ENCODE measurements at regions not wholly inside any gene's neighbourhood (a gene's known extent, or its start where the extent isn't known, plus 50 kb on each side); places are given as distances from the start of the nearest gene placed in this dataset.

DNA sequence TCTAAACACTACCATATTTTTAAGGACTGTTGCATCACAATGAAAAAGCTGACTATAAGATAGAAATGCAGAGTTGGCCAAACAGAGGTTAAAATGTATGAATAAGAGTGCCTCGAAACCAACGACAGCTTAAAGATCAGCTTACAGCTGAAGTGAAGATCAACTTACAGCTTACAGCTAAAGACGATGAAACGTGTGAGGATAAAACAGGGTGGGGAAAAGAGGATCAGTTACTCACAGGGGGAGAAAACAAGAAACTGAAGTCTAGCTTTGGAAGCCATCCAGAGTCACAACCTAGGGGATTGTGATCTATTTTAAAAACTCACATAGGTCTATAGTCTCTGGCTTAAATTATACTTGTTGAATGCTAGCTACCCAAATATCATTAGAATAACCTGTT is 220.0 kb downstream of the SNCAIP start:
- Histone ChIP-seq H3K27me3 (no peaks in the 10 kb centered on the region), H3K36me3 (no peaks in the 10 kb centered on the region), H3K9me3 (no peaks in the 10 kb centered on the region), H3K4me1 (no peaks in the 10 kb centered on the region), H3K27ac (no peak overlapping the region), H3K4me3 (no peak overlapping the region)
- no peak for DNase-seq
- TF ChIP-seq, protein P1, sequence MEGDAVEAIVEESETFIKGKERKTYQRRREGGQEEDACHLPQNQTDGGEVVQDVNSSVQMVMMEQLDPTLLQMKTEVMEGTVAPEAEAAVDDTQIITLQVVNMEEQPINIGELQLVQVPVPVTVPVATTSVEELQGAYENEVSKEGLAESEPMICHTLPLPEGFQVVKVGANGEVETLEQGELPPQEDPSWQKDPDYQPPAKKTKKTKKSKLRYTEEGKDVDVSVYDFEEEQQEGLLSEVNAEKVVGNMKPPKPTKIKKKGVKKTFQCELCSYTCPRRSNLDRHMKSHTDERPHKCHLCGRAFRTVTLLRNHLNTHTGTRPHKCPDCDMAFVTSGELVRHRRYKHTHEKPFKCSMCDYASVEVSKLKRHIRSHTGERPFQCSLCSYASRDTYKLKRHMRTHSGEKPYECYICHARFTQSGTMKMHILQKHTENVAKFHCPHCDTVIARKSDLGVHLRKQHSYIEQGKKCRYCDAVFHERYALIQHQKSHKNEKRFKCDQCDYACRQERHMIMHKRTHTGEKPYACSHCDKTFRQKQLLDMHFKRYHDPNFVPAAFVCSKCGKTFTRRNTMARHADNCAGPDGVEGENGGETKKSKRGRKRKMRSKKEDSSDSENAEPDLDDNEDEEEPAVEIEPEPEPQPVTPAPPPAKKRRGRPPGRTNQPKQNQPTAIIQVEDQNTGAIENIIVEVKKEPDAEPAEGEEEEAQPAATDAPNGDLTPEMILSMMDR (IDR thresholded peaks at IDR 0.05), result no peak
- no peak for TF ChIP-seq POLR2A (IDR thresholded peaks at IDR 0.05)
- intact Hi-C loops (cut with DNase I; ENCODE audit: low total_unique reads), result no loop called here

DNA sequence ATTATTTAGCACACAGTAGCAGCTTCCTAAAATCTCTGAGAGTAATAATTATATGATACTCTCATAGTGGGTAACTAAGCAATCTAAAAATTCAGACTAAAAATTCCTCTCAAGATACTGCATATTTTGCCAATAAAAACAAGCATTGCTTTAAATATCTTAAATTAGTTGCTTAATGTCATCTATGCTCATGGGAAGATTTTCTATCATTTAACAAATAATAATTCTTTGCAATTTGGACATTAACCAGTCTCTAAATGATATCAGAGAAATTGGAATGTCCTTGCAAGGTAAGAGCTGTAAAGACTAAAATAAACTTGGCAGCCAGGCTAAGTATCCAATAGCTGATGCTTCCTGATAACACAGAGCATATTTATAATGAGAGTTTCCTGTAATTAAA is 221.8 kb downstream of the SNCAIP start:
- H3K27me3 ChIP-seq, result no peaks in the 10 kb centered on the region
- intact Hi-C loops (cut with DNase I; ENCODE audit: low total_unique reads), result no loop called here
- TF ChIP-seq, protein P1 (IDR thresholded peaks at IDR 0.05), result no peak
- TF ChIP-seq POLR2A (IDR thresholded peaks at IDR 0.05), result no peak

DNA sequence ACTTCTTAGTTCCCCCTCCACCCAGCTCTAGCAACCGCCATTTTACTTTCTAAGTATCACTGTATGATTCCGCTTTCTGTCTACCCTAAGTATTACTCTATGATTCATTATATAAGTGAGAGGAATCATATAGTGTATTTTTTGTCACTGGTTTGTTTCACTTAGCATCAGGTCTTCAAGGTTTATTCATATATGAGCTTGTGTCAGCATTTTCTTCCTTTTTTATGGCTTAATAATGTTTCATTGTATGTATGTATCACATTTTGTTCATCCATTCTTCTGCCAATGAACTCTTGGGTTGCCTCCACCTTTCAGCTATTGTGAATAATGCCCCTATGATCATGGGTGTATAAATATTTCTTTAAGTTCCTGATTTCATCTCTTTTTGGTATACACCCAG is 222.8 kb downstream of the SNCAIP start:
- Histone ChIP-seq H3K4me3 (no peak overlapping the region), H3K27me3 (no peaks in the 10 kb centered on the region), H3K36me3 (no peaks in the 10 kb centered on the region), H3K4me1 (no peaks in the 10 kb centered on the region), H3K9me3 (no peaks in the 10 kb centered on the region), H3K27ac (no peak overlapping the region)
- TF ChIP-seq POLR2A (IDR thresholded peaks at IDR 0.05), result no peak
- TF ChIP-seq, protein P1 (IDR thresholded peaks at IDR 0.05), result no peak
- DNase-seq, result no peak
- intact Hi-C loops (cut with DNase I; ENCODE audit: low total_unique reads), result no loop called here

More for the DNA sequence above, 221.8 kb downstream of the SNCAIP start:
- no peaks in the 10 kb centered on the region for H3K4me1 ChIP-seq
- no peak overlapping the region for H3K27ac ChIP-seq
- no peaks in the 10 kb centered on the region for H3K9me3 ChIP-seq
- no peak for DNase-seq
- no peak overlapping the region for H3K4me3 ChIP-seq
- no peaks in the 10 kb centered on the region for H3K36me3 ChIP-seq

DNA sequence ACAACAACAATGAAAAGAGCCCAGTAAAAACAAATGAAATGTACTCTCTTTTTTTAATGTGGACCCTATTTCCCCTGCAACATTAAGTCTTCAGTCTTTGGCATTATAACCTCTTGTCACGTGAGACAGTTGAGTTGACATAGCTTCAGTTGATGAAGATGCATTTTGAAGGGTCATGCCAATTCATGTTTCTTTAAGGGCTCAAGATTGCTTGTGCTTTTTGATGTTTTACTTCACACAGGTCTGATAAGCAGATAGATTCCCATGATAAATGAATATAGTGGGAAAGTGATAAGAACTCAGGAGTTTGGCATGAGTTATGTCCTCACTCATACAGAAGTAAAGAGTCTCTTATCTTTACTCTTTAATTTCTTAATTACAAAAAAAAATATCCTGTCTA is 229.4 kb downstream of the SNCAIP start:
- Histone ChIP-seq H3K4me1 (no peaks in the 10 kb centered on the region), H3K27ac (no peak overlapping the region), H3K36me3 (no peaks in the 10 kb centered on the region), H3K4me3 (no peak overlapping the region), H3K9me3 (no peaks in the 10 kb centered on the region), H3K27me3 (no peaks in the 10 kb centered on the region)
- TF ChIP-seq, protein P1 (IDR thresholded peaks at IDR 0.05), result no peak
- no peak for TF ChIP-seq POLR2A (IDR thresholded peaks at IDR 0.05)
- intact Hi-C loops (cut with DNase I; ENCODE audit: low total_unique reads), result no loop called here
- DNase-seq, result no peak

DNA sequence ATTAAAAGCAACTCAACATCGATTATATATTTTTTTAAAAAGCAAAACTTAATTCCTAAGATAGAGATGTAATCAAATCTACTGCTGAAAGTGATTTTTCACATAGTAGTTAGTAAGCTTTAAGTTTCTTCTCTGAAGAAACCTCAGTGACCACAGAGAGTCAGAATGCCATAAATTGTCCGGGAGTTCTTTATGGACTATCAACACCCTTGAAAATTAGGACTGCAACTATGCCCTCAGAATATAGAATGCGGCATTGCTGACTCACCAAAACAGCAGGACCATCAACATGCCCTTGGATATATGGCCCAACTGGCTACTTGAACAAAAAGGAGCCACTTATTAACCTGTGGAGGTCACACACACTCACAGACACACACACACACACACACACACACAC is 228.9 kb upstream of the SNX2 start:
- Histone ChIP-seq H3K27me3 (no peaks in the 10 kb centered on the region), H3K9me3 (no peaks in the 10 kb centered on the region), H3K27ac (no peak overlapping the region), H3K4me1 (no peaks in the 10 kb centered on the region), H3K4me3 (no peak overlapping the region), H3K36me3 (no peaks in the 10 kb centered on the region)
- no peak for DNase-seq
- no peak for TF ChIP-seq POLR2A (IDR thresholded peaks at IDR 0.05)
- TF ChIP-seq, protein P1 (IDR thresholded peaks at IDR 0.05), result no peak
- intact Hi-C loops (cut with DNase I; ENCODE audit: low total_unique reads), result no loop called here

Data from uterus (tissue), 3 donors.